Tibial nerve (tissue), 4 donors: ENCODE measurements at regions not wholly inside any gene's neighbourhood (a gene's known extent, or its start where the extent isn't known, plus 50 kb on each side); places are given as distances from the start of the nearest gene placed in this dataset.
"Not testable (repeated sequence)": the region's sequence is repeated elsewhere in the genome, so short reads cannot be mapped to it uniquely, and the experiment has no call there.

Experiments used
- EP300 ChIP-seq, 2 donors: sonication (generic); formaldehyde crosslinking; IDR thresholded peaks; one replicate each; pipeline ENCODE4 v1.6.1; 2017; ENCODE audit warnings: antibody characterized with exemption in 2 of 2, mild to moderate bottlenecking in 1 of 2
- POLR2A ChIP-seq, 2 donors: fragments of 450-650 bp; IDR thresholded peaks; one replicate each; pipeline ENCODE4 v1.6.1; 2017; ENCODE audit warnings: antibody characterized with exemption in 2 of 2, mild to moderate bottlenecking in 2 of 2, moderate library complexity in 2 of 2
- TF ChIP-seq, protein P1 (sequence below), 5 experiments: fragments of 200-600 bp in 3 of 5; fragments of 450-650 bp in 2 of 5; sonication (generic) in 3 of 5; IDR thresholded peaks; one replicate each; pipeline ENCODE4 v1.5.1; 2016 to 2019; ENCODE audit warnings: antibody characterized with exemption in 5 of 5, mild to moderate bottlenecking in 3 of 5, moderate library complexity in 2 of 5

DNA sequence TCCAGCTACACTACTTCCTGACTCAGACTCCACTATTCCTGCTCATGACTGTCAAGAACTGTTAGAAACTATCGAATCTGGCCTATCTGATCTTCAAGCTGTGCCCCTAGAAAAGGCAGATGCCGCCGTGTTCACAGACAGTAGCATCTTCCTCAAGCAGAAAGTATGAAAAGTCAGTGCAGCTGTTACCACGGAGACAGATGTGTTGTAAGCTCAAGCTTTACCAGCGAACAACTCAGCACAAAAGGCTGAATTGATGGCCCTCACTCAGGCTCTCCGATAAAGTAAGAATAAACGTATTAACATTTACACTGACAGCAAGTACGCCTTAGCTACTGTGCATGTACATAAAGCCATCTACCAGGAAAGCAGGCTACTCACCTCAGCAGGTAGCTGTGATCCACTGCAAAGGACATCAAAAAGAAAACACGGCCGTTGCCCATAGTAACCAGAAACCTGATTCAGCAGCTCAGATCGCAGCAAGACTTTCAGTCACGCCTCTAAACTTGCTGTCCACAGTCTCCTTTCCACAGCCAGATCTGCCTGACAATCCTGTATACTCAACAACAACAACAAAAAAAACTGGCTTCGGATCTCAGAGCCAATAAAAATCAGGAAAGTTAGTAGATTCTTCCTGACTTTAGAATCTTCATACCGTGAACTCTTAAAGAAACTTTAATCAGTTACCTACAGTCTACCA, 97.5 kb upstream of the FAM90A26 start:
- TF ChIP-seq, protein P1, sequence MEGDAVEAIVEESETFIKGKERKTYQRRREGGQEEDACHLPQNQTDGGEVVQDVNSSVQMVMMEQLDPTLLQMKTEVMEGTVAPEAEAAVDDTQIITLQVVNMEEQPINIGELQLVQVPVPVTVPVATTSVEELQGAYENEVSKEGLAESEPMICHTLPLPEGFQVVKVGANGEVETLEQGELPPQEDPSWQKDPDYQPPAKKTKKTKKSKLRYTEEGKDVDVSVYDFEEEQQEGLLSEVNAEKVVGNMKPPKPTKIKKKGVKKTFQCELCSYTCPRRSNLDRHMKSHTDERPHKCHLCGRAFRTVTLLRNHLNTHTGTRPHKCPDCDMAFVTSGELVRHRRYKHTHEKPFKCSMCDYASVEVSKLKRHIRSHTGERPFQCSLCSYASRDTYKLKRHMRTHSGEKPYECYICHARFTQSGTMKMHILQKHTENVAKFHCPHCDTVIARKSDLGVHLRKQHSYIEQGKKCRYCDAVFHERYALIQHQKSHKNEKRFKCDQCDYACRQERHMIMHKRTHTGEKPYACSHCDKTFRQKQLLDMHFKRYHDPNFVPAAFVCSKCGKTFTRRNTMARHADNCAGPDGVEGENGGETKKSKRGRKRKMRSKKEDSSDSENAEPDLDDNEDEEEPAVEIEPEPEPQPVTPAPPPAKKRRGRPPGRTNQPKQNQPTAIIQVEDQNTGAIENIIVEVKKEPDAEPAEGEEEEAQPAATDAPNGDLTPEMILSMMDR (IDR thresholded peaks at IDR 0.05) = not testable (repeated sequence)
- TF ChIP-seq EP300, POLR2A (IDR thresholded peaks at IDR 0.05): not testable (repeated sequence)
